Astrocyte (in vitro differentiated cells and primary cell): ENCODE measurements at regions not wholly inside any gene's neighbourhood (a gene's known extent, or its start where the extent isn't known, plus 50 kb on each side); places are given as distances from the start of the nearest gene placed in this dataset.

Experiments used
- DNase-seq: peaks from one replicate; pipeline ENCODE4 v3.0.0-alpha.2; 2010; ENCODE audit warnings: low read depth
- FAIRE-seq: peaks from 2 replicates; lab custom pipeline; 2011; peaks lifted over from hg19 to GRCh38; lab: Jason Lieb, UNC
- H2AFZ ChIP-seq: 2 replicates; pipeline ENCODE4 v1.6.0; 2012; ENCODE audit warnings: low read depth, low read length, inconsistent platforms
- H3K27ac ChIP-seq: 2 replicates; pipeline ENCODE4 v1.5.1; 2011; ENCODE audit warnings: low read depth, low read length, inconsistent platforms
- H3K27me3 ChIP-seq: 2 replicates; pipeline ENCODE4 v1.6.0; 2011; ENCODE audit warnings: low read length, inconsistent platforms; ENCODE audit not compliant: insufficient read depth
- H3K36me3 ChIP-seq: 2 replicates; pipeline ENCODE4 v1.5.1; 2011; ENCODE audit warnings: low read length, inconsistent platforms; ENCODE audit not compliant: insufficient read depth
- H3K4me1 ChIP-seq: 2 replicates; pipeline ENCODE4 v1.5.1; 2011; ENCODE audit warnings: low read length, inconsistent platforms; ENCODE audit not compliant: insufficient read depth
- H3K4me2 ChIP-seq: 2 replicates; pipeline ENCODE4 v1.6.0; 2012; ENCODE audit warnings: low read length, inconsistent platforms
- H3K4me3 ChIP-seq: 2 replicates; pipeline ENCODE4 v1.5.1; 2011; ENCODE audit warnings: low read depth, mild to moderate bottlenecking, low read length, inconsistent platforms; ENCODE audit not compliant: insufficient read depth
- H3K79me2 ChIP-seq: 2 replicates; pipeline ENCODE4 v1.6.0; 2012; ENCODE audit warnings: mild to moderate bottlenecking, low read length, inconsistent platforms; ENCODE audit not compliant: insufficient read depth
- H3K9ac ChIP-seq: 2 replicates; pipeline ENCODE4 v1.6.0; 2012; ENCODE audit warnings: mild to moderate bottlenecking, low read length, inconsistent platforms
- H3K9me3 ChIP-seq: 2 replicates; pipeline ENCODE4 v1.5.1; 2012; ENCODE audit warnings: low read depth, mild to moderate bottlenecking, low read length, inconsistent platforms; ENCODE audit not compliant: insufficient read depth
- H4K20me1 ChIP-seq: 2 replicates; pipeline ENCODE4 v1.6.0; 2012; ENCODE audit warnings: low read length, inconsistent platforms; ENCODE audit not compliant: insufficient read depth
- H3K27ac Mint-ChIP-seq: one replicate; pipeline ENCODE4 v1.8.0; 2021; ENCODE audit warnings: mild to moderate bottlenecking, mixed read lengths; ENCODE audit not compliant: unreplicated experiment
- H3K27me3 Mint-ChIP-seq: one replicate; pipeline ENCODE4 v1.8.0; 2021; ENCODE audit warnings: low read depth, mixed read lengths; ENCODE audit not compliant: unreplicated experiment
- H3K36me3 Mint-ChIP-seq: one replicate; pipeline ENCODE4 v1.8.0; 2021; ENCODE audit warnings: low read depth, mixed read lengths; ENCODE audit not compliant: unreplicated experiment
- H3K4me1 Mint-ChIP-seq: one replicate; pipeline ENCODE4 v1.8.0; 2021; ENCODE audit warnings: low read depth, mixed read lengths; ENCODE audit not compliant: unreplicated experiment
- H3K4me3 Mint-ChIP-seq: one replicate; pipeline ENCODE4 v1.8.0; 2021; ENCODE audit warnings: mild to moderate bottlenecking, moderate library complexity, mixed read lengths; ENCODE audit not compliant: unreplicated experiment
- H3K9me3 Mint-ChIP-seq: one replicate; pipeline ENCODE4 v1.8.0; 2021; ENCODE audit warnings: mild to moderate bottlenecking, mixed read lengths; ENCODE audit not compliant: unreplicated experiment
- EZH2 ChIP-seq: IDR thresholded peaks from 2 replicates; pipeline ENCODE4 v1.6.1; 2012; ENCODE audit warnings: mild to moderate bottlenecking, low read length, inconsistent platforms; ENCODE audit not compliant: insufficient read depth
- TF ChIP-seq, protein P1 (sequence below): IDR thresholded peaks from 2 replicates; pipeline ENCODE4 v1.5.1; 2011; ENCODE audit warnings: low read depth, mild to moderate bottlenecking, inconsistent platforms, low read length, moderate library complexity; ENCODE audit not compliant: insufficient read depth

- no peak overlapping the region for H3K4me2 ChIP-seq
- Mint-ChIP-seq H3K36me3 (no peaks in the 10 kb centered on the region), H3K9me3 (peaks cover 7% of the 10 kb centered on the region), H3K27me3 (peaks cover 2% of the 10 kb centered on the region), H3K4me3 (no peak overlapping the region), H3K4me1 (peaks cover 4% of the 10 kb centered on the region), H3K27ac (no peak overlapping the region)
- no peak overlapping the region for H3K4me3 ChIP-seq
- no peaks in the 10 kb centered on the region for H3K36me3 ChIP-seq
- FAIRE-seq (no peak), DNase-seq (no peak)
- H3K79me2 ChIP-seq = no peaks in the 10 kb centered on the region
- no peaks in the 10 kb centered on the region for H3K9me3 ChIP-seq
- H3K4me1 ChIP-seq = no peaks in the 10 kb centered on the region
- no peak for TF ChIP-seq EZH2
- TF ChIP-seq, protein P1, sequence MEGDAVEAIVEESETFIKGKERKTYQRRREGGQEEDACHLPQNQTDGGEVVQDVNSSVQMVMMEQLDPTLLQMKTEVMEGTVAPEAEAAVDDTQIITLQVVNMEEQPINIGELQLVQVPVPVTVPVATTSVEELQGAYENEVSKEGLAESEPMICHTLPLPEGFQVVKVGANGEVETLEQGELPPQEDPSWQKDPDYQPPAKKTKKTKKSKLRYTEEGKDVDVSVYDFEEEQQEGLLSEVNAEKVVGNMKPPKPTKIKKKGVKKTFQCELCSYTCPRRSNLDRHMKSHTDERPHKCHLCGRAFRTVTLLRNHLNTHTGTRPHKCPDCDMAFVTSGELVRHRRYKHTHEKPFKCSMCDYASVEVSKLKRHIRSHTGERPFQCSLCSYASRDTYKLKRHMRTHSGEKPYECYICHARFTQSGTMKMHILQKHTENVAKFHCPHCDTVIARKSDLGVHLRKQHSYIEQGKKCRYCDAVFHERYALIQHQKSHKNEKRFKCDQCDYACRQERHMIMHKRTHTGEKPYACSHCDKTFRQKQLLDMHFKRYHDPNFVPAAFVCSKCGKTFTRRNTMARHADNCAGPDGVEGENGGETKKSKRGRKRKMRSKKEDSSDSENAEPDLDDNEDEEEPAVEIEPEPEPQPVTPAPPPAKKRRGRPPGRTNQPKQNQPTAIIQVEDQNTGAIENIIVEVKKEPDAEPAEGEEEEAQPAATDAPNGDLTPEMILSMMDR = no peak
- no peaks in the 10 kb centered on the region for H4K20me1 ChIP-seq
- H3K27me3 ChIP-seq = no peaks in the 10 kb centered on the region
- H3K27ac ChIP-seq = no peak overlapping the region
- no peak overlapping the region for H3K9ac ChIP-seq
- H2AFZ ChIP-seq = no peak overlapping the region
Measured at GRCh38 chr3:68206524-68207117, 552.2 kb upstream of the SUCLG2 start.

GRCh38 chr3:68186733-68187132 lies 532.3 kb upstream of the SUCLG2 start:
- Mint-ChIP-seq H3K27ac (no peak overlapping the region), H3K36me3 (no peaks in the 10 kb centered on the region), H3K27me3 (no peaks in the 10 kb centered on the region), H3K9me3 (peaks cover 6% of the 10 kb centered on the region), H3K4me3 (no peak overlapping the region), H3K4me1 (no peaks in the 10 kb centered on the region)
- Histone ChIP-seq H3K9me3 (no peaks in the 10 kb centered on the region), H3K4me3 (no peak overlapping the region), H2AFZ (no peak overlapping the region), H3K27ac (no peak overlapping the region), H3K27me3 (no peaks in the 10 kb centered on the region), H3K9ac (no peak overlapping the region), H3K79me2 (no peaks in the 10 kb centered on the region), H4K20me1 (no peaks in the 10 kb centered on the region), H3K4me1 (no peaks in the 10 kb centered on the region), H3K36me3 (no peaks in the 10 kb centered on the region), H3K4me2 (no peak overlapping the region)
- FAIRE-seq (no peak), DNase-seq (no peak)
- TF ChIP-seq, protein P1 = no peak
- no peak for TF ChIP-seq EZH2

- no peaks in the 10 kb centered on the region for H3K4me1 Mint-ChIP-seq
- Histone ChIP-seq H3K79me2 (no peaks in the 10 kb centered on the region), H3K27me3 (no peaks in the 10 kb centered on the region), H3K4me1 (no peaks in the 10 kb centered on the region), H2AFZ (no peak overlapping the region), H3K9ac (no peak overlapping the region), H3K9me3 (no peaks in the 10 kb centered on the region), H4K20me1 (no peaks in the 10 kb centered on the region), H3K36me3 (no peaks in the 10 kb centered on the region), H3K4me3 (no peak overlapping the region), H3K27ac (no peak overlapping the region), H3K4me2 (no peak overlapping the region)
- FAIRE-seq = no peak
- TF ChIP-seq EZH2 = no peak
- TF ChIP-seq, protein P1 = no peak
- DNase-seq = no peak
- H3K9me3 Mint-ChIP-seq = peaks cover 16% of the 10 kb centered on the region
- no peak overlapping the region for H3K27ac Mint-ChIP-seq
- H3K27me3 Mint-ChIP-seq = no peaks in the 10 kb centered on the region
- no peaks in the 10 kb centered on the region for H3K36me3 Mint-ChIP-seq
- H3K4me3 Mint-ChIP-seq = no peak overlapping the region
Measured at GRCh38 chr3:68176600-68176999, 522.2 kb upstream of the SUCLG2 start.
